BLaER1 (cell line): ENCODE measurements at regions not wholly inside any gene's neighbourhood (a gene's known extent, or its start where the extent isn't known, plus 50 kb on each side); places are given as distances from the start of the nearest gene placed in this dataset.
"Not testable (repeated sequence)": the region's sequence is repeated elsewhere in the genome, so short reads cannot be mapped to it uniquely, and the experiment has no call there.

Source experiments
- H3K27ac ChIP-seq: shearing (Covaris generic); formaldehyde crosslinking; 2 replicates; pipeline ENCODE4 v1.8.1; 2022
- H3K27me3 ChIP-seq: shearing (Covaris generic); formaldehyde crosslinking; 2 replicates; pipeline ENCODE4 v1.8.1; 2022
- H3K36me3 ChIP-seq: shearing (Covaris generic); formaldehyde crosslinking; 2 replicates; pipeline ENCODE4 v1.8.1; 2022
- H3K4me1 ChIP-seq: shearing (Covaris generic); formaldehyde crosslinking; 2 replicates; pipeline ENCODE4 v1.8.1; 2022
- H3K4me2 ChIP-seq: shearing (Covaris generic); formaldehyde crosslinking; 2 replicates; pipeline ENCODE4 v1.8.1; 2022
- H3K4me3 ChIP-seq: shearing (Covaris generic); formaldehyde crosslinking; 2 replicates; pipeline ENCODE4 v1.8.1; 2022
- H3K9ac ChIP-seq: shearing (Covaris generic); formaldehyde crosslinking; 2 replicates; pipeline ENCODE4 v1.8.1; 2022
- H3K9me3 ChIP-seq: shearing (Covaris generic); formaldehyde crosslinking; 2 replicates; pipeline ENCODE4 v1.8.1; 2022
- H4K20me1 ChIP-seq: shearing (Covaris generic); formaldehyde crosslinking; 2 replicates; pipeline ENCODE4 v1.8.1; 2022
- Cebpa-rat ChIP-seq: shearing (Covaris generic); IDR thresholded peaks from 2 replicates; pipeline ENCODE4 v1.8.1; 2022

- Histone ChIP-seq H4K20me1 (no peaks in the 10 kb centered on the region), H3K9ac (no peak overlapping the region), H3K4me3 (no peak overlapping the region), H3K4me2 (no peak overlapping the region), H3K27me3 (no peaks in the 10 kb centered on the region), H3K27ac (no peak overlapping the region), H3K36me3 (no peaks in the 10 kb centered on the region), H3K4me1 (no peaks in the 10 kb centered on the region), H3K9me3 (no peaks in the 10 kb centered on the region)
- no peak for TF ChIP-seq Cebpa-rat
Measured at GRCh38 chr2:63692002-63692606, 103.3 kb downstream of the MDH1 start.

GRCh38 chr2:63695583-63695982 is 106.8 kb downstream of the MDH1 start:
- no peak overlapping the region for H3K9ac ChIP-seq
- H4K20me1 ChIP-seq: no peaks in the 10 kb centered on the region
- TF ChIP-seq Cebpa-rat: no peak
- H3K36me3 ChIP-seq: no peaks in the 10 kb centered on the region
- no peaks in the 10 kb centered on the region for H3K4me1 ChIP-seq
- H3K27ac ChIP-seq: no peak overlapping the region
- H3K9me3 ChIP-seq: no peaks in the 10 kb centered on the region
- no peaks in the 10 kb centered on the region for H3K27me3 ChIP-seq
- H3K4me3 ChIP-seq: no peak overlapping the region
- no peak overlapping the region for H3K4me2 ChIP-seq

GRCh38 chr2:63696496-63696895 is 107.7 kb downstream of the MDH1 start:
- Histone ChIP-seq H3K4me1 (no peaks in the 10 kb centered on the region), H3K4me3 (no peak overlapping the region), H3K36me3 (no peaks in the 10 kb centered on the region), H3K4me2 (no peak overlapping the region), H3K9ac (no peak overlapping the region), H3K27me3 (no peaks in the 10 kb centered on the region), H3K9me3 (no peaks in the 10 kb centered on the region), H3K27ac (no peak overlapping the region), H4K20me1 (no peaks in the 10 kb centered on the region)
- no peak for TF ChIP-seq Cebpa-rat

- no peaks in the 10 kb centered on the region for H3K4me1 ChIP-seq
- H3K4me3 ChIP-seq: no peak overlapping the region
- H3K27me3 ChIP-seq: no peaks in the 10 kb centered on the region
- no peaks in the 10 kb centered on the region for H4K20me1 ChIP-seq
- TF ChIP-seq Cebpa-rat: no peak
- H3K9ac ChIP-seq: no peak overlapping the region
- no peak overlapping the region for H3K4me2 ChIP-seq
- H3K9me3 ChIP-seq: no peaks in the 10 kb centered on the region
- H3K36me3 ChIP-seq: no peaks in the 10 kb centered on the region
- no peak overlapping the region for H3K27ac ChIP-seq
Measured at GRCh38 chr2:63697160-63697559, 108.4 kb downstream of the MDH1 start.

GRCh38 chr2:63698786-63699548 is 110.2 kb downstream of the MDH1 start:
- no peak overlapping the region for H3K27ac ChIP-seq
- H3K4me2 ChIP-seq: no peak overlapping the region
- H4K20me1 ChIP-seq: no peaks in the 10 kb centered on the region
- no peaks in the 10 kb centered on the region for H3K27me3 ChIP-seq
- H3K36me3 ChIP-seq: no peaks in the 10 kb centered on the region
- H3K4me3 ChIP-seq: no peak overlapping the region
- H3K9ac ChIP-seq: no peak overlapping the region
- no peaks in the 10 kb centered on the region for H3K9me3 ChIP-seq
- no peak for TF ChIP-seq Cebpa-rat
- H3K4me1 ChIP-seq: no peaks in the 10 kb centered on the region

GRCh38 chr2:63699549-63699839 is 110.7 kb downstream of the MDH1 start:
- Histone ChIP-seq H3K36me3 (no peaks in the 10 kb centered on the region), H3K9ac (no peak overlapping the region), H3K4me2 (no peak overlapping the region), H3K9me3 (no peaks in the 10 kb centered on the region), H3K27me3 (no peaks in the 10 kb centered on the region), H3K27ac (no peak overlapping the region), H4K20me1 (no peaks in the 10 kb centered on the region), H3K4me1 (no peaks in the 10 kb centered on the region), H3K4me3 (no peak overlapping the region)
- no peak for TF ChIP-seq Cebpa-rat

GRCh38 chr2:63700271-63700670 is 111.5 kb downstream of the MDH1 start:
- no peaks in the 10 kb centered on the region for H3K9me3 ChIP-seq
- no peaks in the 10 kb centered on the region for H4K20me1 ChIP-seq
- H3K27ac ChIP-seq: no peak overlapping the region
- TF ChIP-seq Cebpa-rat: no peak
- H3K27me3 ChIP-seq: no peaks in the 10 kb centered on the region
- no peaks in the 10 kb centered on the region for H3K36me3 ChIP-seq
- H3K4me1 ChIP-seq: no peaks in the 10 kb centered on the region
- H3K9ac ChIP-seq: no peak overlapping the region
- H3K4me2 ChIP-seq: no peak overlapping the region
- H3K4me3 ChIP-seq: no peak overlapping the region

GRCh38 chr2:63701406-63701805 is 112.6 kb downstream of the MDH1 start:
- H3K27ac ChIP-seq: no peak overlapping the region

GRCh38 chr2:63706084-63706483 is 117.3 kb downstream of the MDH1 start:
- peaks cover 16% of the 10 kb centered on the region; the same call in 1 of the 2 replicates for H3K4me1 ChIP-seq
- not testable (repeated sequence) for H4K20me1 ChIP-seq, H3K27ac ChIP-seq, H3K9ac ChIP-seq, H3K4me3 ChIP-seq, H3K27me3 ChIP-seq, H3K36me3 ChIP-seq, H3K4me2 ChIP-seq
- peaks cover 18% of the 10 kb centered on the region for H3K9me3 ChIP-seq

More at GRCh38 chr2:63701406-63701805, 112.6 kb downstream of the MDH1 start:
- Histone ChIP-seq H3K4me3 (no peak overlapping the region), H3K36me3 (no peaks in the 10 kb centered on the region), H3K9me3 (no peaks in the 10 kb centered on the region), H3K9ac (no peak overlapping the region), H3K4me2 (no peak overlapping the region), H4K20me1 (no peaks in the 10 kb centered on the region), H3K4me1 (no peaks in the 10 kb centered on the region), H3K27me3 (no peaks in the 10 kb centered on the region)
- TF ChIP-seq Cebpa-rat: no peak

- H3K9me3 ChIP-seq: peaks cover 18% of the 10 kb centered on the region
- H3K4me1 ChIP-seq: peaks cover 16% of the 10 kb centered on the region; the same call in 1 of the 2 replicates
- no peak for TF ChIP-seq Cebpa-rat
- no peaks in the 10 kb centered on the region for H3K27me3 ChIP-seq
- no peaks in the 10 kb centered on the region for H3K36me3 ChIP-seq
- H3K4me2 ChIP-seq: no peak overlapping the region
- no peak overlapping the region for H3K9ac ChIP-seq
- H4K20me1 ChIP-seq: no peaks in the 10 kb centered on the region
- no peak overlapping the region for H3K4me3 ChIP-seq
- no peak overlapping the region for H3K27ac ChIP-seq
Measured at GRCh38 chr2:63710732-63711131, 122.0 kb downstream of the MDH1 start.
